SW480 (cell line): ENCODE measurements at regions not wholly inside any gene's neighbourhood (a gene's known extent, or its start where the extent isn't known, plus 50 kb on each side); places are given as distances from the start of the nearest gene placed in this dataset.
"Not testable (repeated sequence)": the region's sequence is repeated elsewhere in the genome, so short reads cannot be mapped to it uniquely, and the experiment has no call there.

ENCODE experiments used
- DNase-seq: peaks from one replicate; pipeline ENCODE4 v3.0.0-alpha.2; 2016; ENCODE audit warnings: low spot score

DNA sequence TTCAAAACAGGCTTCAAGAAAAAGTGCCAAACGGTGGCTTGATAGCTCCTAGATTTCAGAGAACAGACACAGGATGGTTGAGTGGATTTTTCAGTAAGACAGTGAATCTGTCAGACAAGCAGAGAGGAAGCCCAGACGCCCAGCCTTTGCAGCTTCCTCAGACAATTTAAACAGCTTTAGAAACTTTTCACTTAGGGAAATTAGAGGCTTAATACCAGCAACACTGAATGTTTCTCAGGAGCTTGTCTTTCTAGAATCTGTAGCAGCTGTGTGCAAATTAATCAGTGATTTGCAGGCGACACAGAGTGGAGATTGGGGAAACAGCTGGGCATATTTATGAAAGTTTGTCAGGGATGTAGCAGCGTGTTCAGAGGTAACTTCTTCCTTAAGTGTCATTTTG lies 362.1 kb downstream of the GALC start:
- no peak for DNase-seq

DNA sequence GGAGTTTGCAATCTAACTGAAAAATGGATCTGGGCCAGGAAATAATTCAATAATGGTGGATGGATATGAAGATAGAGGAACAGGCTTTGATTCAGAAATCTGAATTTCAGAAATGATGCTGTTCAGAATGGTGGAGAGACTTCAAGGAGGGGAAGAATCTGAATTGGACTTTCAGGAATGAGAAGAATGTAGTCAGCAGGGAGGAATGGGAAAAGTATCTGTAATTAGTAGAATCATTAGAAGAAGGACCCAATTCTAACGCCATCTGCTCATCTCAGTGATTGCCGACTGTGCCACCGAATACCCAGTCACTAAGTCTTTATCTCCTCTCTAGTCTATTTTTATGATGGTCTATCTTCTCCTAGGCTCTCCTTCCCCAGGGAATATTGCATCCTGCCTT lies 363.2 kb downstream of the GALC start:
- no peak for DNase-seq

DNA sequence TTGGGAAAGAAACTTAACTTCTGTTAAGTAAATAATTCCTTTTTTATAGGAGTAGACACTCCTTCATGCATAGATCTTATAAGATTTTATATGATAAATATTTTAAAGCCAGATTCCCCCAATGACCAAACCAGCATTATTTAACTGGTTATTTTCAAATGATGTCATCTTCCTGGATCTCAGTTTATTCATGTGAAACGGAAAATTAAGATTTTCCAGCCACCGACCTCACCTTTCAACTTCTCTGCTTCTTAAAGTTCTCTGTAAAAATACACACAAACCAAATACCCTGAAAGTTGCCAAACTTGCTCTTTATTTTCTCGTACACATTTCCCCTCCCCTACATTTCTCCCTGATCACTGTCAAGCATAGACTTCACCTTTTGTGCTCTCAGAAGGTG lies 364.2 kb downstream of the GALC start:
- DNase-seq, result no peak

DNA sequence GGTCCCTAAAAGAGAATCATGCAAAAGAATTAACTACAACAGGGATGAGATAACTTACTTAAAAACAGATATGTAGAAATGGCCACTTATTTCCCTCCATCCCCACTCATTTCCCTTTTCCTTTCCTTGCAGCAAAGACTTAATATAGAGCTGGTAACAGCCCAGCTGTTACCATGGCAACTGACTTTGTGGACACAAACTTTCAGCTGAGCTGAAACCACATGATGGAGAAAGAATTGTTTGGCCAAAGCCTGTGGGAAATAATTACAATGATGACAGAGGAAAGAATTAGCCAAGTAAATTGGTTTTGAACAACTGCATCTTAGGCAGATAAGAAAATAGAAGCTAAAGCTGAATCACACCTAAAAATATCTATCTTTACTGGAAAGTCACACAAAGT lies 364.9 kb downstream of the GALC start:
- DNase-seq, result no peak

DNA sequence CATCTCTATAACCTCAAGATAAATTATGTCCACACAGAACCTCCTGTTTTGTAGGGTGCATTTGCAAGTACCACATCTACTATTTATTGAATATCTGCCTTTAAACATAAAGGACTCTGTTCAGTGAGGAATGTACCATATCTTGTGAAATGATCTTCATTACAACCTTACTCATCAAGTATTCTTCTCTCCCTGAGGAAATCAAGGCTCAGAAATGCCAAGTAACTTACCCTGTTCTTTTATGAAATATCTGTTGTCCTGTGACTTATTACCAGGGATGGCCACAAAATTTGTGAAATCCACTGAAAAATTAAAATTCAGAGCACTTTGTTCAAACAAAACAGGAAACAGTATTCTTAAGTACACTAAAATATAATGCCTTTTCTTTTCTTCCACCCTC lies 366.7 kb downstream of the GALC start:
- DNase-seq, result no peak

DNA sequence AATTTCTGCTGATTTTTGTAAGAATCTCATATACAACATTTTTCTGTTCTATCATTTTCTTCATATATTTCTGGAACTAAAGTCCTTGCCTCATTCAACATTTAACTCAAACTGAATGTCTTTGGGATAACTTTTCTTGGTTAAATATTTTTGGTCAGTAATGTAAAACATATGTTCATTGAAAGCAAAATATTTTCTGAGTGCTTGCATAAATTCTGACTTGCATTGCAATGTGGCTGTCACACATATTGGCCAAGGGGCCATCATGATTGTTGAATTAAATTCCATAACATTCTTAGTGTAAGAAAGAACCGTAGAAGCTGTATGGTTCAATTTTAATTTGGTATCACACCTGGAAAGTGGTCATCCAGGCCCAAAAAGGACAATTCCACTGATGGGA lies 369.4 kb downstream of the GALC start:
- DNase-seq, result no peak

DNA sequence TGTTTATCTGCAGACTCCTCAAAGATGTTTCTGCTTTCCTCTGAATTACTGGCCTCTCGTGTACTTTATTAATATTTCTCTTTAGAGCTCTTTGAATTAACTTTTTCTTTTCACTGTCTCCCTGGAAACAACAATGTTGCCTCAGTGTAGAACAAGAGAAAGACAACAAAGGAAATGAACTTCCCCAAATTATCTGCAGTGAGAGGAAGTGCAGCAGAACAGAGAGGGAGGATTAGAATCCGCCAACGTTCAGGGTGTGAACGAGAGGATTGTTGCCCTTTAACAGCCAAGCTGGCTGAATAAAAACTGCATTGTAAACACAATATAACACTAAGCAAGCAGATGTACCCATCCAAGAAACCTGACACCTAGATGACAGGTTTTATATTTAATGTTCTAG lies 375.9 kb downstream of the GALC start:
- no peak for DNase-seq

DNA sequence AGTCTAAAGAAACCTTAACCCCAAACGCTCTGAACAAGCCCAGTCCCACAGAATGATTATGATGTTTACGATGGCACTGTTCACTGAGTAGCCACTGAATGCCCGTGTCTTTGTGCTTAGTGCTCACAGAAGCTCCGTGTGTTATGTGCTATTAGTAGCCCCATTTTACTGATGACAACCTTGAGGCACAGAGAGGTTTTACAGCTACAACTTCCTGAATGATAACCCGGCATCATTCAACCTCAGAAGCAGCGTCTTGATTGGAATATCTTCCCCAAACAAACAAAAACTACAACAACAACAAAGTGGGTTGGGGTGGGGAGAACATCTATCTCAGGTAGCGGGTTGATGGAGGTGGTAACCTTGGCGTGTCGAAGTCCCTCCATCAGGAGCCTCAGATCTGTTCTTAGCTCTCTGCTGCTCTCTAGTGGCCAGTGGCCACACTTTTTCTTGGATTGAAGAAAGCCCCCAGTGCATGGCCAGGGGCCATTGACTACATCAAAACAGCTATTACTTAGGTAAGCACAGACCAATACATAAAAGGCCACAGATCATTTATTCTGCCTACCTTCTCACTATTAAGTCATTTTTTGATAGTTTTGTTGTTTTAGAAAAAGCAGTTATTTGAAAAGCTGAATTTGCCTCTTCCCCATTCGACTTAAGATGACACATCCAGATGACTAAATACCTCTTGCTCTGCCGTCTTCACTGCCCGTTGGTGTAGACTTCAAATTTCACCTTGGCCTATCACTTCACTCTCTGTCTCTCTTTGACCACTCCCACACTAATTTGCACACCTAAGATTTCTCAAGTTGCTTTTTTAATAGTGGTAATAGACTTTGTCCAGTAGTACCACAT lies 376.9 kb downstream of the GALC start:
- peak; percentile 20 for DNase-seq

DNA sequence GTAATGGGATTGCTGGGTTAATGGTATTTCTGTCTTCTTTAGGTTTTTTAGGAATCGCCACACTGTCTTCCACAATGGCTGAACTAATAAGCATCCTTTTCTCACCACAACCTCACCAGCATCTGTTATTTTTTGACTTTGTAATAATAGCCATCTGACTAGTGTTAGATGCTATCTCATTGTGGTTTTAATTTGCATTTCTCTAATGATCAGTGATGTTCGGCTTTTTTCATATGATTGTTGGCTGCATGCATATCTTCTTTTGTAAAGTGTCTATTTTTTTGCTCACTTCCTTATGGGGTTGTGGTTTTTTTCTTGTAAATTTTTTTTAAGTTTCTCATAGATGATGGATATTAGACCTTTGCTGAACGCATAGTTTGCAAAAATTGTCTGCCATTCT lies 377.9 kb downstream of the GALC start:
- DNase-seq, result no peak

DNA sequence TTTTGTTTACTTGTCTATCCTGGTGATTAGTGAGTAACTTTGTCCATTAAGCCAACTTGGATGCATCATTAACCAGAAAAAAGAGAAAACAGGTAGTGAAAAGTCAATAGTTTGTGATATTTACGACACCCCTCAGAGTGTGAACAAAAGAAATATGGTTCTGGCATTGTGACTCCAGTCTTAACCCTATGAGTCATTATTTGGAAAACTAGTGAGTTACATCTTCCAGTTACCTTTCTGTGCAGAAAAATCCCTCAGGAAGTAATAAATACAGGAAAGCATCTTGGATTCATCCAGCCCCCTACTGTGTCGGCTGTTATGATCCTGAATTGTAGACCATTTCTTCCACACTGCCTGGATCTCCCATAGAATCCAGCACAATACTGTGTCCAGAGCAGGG lies 379.1 kb downstream of the GALC start:
- DNase-seq, result no peak

DNA sequence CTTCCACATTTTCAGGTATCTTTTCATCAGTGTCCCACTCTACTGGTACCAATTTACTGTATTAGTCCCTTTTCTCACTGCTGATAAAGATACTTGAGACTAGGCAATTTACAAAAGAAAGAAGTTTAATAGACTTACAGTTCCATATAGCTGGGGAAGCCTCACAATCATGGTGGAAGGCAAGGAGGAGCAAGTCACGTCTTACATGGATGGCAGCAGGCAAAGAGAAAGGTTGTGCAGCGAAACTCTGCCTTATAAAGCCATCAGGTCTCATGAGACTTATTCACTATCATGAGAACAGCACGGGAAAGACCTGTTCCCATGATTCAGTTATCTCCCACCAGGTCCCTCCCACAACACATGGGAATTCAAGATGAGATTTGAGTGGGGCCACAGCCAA lies 385.9 kb downstream of the GALC start:
- not testable (repeated sequence) for DNase-seq

DNA sequence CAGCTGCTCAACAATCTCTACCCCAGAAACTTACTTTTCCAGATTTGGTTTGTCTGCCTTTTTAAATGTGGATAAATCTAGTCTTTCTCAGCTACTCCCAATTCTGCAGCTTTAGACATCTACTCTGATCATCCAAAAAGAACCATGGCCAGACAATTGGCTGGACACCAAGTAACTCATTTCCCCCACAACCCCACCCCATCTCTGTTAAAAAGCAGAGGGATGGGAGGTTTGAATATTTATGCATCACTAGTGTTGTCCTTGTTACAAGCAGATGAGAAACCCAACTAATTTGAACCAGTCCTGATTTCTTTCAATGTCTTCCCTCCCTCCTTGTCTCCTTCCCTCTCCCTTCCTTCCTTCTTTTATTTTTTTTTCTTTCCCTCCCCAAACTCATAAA lies 391.9 kb downstream of the GALC start:
- DNase-seq, result no peak

DNA sequence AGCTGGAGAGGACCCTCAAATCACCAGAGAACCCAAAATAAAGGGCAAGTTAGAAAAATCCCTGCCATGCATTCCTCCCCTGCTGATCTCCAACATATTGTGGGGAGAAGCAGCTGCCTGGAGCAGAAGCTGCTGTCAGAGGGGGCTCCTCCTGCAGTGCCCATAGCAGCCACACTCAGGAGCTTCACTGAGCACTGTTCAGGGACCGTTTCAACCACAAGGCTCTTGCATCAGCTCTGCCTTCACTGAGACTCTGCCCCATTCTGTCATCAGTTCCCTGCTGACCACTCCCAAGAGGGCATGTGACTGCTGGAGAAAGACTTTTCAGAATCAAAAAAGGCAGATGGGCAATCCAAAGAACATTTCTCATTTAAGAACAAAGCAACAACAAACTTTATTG lies 392.7 kb downstream of the GALC start:
- no peak for DNase-seq

DNA sequence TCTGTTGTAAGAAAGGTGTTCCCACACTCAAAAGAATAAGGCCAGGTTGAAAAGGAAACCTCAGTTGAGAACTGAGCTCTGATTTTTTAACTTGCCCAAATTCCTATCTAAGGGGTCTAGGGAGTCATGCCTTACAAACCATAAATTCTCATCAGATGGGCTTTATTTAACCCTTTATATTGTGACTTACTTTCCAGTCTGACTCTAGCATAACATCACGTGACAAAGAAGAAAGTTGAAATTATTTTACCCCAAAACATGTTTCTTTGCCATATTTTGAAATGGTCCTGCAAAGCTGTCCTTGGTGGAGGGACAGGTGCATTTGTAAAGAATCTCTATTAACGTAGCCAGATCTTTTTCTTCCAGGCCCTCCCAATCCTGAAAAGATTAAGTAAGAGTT lies 411.7 kb downstream of the GALC start:
- no peak for DNase-seq

DNA sequence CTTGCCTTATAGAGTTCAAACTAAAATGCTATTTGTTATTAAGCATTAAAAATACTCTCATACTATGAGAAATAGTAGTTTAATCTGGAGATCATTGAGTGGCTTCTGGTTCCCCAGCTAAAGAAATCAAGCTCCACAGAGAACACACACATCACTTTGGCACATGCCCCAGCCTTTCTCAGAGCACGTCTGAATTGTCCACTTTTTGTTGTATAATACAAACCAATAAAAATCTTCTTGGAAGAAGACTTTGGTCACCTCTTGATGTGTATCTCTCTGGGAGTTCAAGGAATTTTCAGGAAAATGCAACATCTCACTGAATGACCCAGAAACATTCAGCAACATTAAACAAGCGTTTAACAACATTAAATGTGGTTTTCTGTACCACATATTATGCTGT lies 413.9 kb downstream of the GALC start:
- DNase-seq, result no peak

DNA sequence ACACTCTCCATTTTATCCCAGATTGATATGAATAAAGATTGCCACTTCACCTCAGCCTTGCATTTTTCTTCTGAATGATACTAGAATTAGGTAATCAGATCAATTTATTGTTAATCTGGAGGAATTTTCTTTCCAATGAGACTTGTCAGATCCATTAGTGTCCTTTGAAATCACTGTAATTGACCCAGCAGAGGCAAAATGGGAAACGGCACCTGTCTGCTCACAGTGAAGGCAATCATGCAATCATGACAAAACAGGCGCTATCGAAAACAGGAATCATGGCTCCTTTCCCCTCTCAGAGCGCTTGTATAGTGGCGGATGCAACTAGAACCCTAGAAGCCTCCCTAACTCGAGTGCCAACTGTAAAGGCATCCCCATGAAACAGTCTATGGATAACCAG lies 417.6 kb downstream of the GALC start:
- no peak for DNase-seq

DNA sequence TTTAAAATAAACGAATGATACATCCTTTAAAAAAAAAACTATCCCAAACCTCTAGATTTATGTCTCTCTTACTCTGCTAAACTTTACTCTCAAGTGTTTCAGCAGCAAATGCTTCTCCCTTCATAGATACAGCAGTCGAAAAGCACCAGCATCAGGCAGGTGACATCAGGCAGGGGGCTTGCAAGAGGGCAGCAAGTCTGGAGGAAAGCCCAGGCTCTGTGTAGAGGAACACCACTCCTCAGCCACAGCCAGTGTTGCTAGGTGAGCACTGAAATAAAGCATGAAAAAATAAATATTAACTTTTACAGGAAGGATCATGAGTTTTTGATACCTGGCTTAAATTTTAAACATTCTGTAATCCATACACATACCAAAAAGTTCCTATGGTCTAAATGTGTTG lies 419.4 kb downstream of the GALC start:
- no peak for DNase-seq

DNA sequence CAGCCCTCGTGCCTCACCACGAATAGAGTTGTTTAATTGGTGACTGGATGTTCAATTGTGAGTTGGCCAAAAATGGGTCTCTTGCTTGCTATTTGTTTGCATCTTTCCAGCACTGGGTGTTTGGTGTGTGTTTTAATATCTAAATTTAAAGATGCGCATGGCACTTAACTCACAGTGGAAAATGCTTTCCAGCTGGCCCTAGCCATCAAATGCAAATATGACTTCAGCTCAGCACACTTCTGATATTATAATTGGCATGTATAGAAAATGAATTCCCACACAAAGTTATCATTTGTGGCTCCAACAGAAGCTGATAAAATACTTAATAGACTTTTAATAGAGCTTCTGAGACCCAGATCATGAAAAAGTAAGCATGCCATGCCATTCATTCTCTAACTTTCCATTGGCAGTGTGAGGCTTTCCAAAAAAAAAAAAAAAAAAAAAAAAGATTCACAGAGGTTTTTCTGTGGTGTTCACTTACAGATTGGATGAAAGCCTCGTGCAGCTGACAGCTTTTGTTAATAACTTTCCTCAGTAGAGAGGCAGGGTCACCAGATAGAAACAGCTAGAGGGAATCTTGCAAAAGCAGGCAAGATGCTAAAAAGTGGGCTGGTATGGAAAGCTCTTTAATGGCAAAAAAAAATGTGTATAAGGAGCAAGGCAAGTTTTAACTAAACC lies 425.2 kb downstream of the GALC start:
- DNase-seq, result no peak

DNA sequence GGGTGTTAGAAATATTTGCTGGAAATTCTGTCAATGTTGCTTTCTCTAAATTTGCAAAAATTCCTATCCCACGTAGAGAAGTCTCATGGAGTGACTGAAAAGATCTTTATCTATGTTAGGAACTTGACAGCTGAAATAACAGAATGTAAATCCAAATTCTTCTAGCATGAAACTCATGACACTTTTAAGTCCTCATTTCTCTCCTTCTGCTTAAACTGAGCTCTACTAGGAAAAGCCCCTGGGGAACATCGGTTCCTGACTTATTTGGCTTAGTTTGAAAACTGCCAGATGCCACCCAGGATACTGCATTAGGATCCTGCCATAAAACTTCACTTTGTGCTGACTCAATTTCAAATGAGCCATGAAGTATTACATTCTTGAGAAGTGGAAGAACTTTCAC lies 426.0 kb downstream of the GALC start:
- DNase-seq, result no peak

DNA sequence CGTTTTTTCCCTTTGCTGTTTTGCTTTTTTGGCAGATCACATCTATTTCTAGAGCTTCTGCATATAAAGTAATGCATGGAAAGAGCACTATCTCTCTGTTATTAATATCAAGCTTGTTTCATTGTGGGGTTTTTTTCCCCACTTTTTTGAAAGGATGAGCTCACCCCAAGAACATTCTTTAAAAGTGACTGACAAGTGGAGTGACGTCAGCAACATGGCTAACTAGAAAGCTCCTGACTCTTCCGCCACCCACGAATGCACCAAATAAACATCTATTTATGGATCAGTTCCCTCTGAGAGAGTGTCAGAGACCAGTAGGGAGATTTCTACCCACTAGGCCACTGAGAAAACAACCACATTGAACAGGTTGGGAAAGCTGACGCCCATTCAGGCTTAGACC lies 445.4 kb downstream of the GALC start:
- no peak for DNase-seq

DNA sequence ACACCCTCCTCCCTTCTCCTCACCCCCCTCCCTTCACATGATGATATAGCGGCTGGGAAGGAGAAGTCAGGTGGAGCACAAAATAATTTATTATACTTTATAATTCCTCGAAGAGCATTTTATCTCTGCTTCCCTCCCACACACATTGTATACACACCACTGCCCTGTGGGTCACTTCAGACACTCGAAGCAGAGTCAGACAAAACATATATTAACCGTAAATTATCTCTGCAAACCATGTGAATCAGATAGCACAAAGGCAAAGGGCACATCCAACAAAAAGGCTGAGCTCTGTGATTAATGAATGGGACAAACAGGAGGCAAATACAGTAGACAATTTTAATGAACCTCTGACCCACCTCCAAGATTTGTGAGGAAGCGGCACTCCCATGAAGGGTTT lies 450.7 kb downstream of the GALC start:
- DNase-seq, result no peak

DNA sequence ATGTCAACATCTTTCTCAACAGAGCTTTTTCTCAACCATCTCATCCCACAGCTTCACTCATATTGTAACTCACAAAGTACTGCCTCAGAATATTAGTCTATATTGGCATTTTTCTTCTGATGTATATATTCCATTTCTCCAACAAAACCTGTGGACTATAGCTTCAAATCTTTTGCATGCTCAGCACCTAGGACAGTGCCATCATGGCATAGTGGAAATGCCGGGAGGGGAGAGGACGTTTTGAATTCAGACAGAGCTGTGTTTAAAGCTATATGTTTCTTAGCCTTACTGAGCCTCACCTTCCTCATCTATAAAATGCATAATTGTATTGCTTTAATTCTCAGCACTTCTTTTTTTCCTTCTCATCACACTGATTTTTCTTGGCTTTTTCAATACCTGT lies 452.6 kb downstream of the GALC start:
- no peak for DNase-seq

DNA sequence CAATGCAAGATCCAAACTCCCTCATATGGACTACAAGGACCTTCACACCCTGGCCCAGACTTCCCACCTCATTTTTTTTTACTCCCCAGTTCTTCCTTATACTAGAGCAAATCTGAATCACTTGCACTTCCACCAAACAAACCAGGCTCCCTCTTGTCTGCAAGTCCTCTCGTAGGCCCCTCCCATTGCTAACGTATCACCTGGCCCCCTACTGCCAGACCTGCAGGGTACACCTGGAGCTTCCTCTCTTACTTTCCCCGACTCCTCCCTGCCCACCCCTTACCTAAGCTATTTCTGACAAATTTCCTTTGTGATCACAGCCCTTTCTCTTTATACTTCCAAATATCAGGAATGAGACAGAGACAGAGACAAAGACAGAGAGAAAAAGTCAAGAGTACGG lies 463.9 kb downstream of the GALC start:
- no peak for DNase-seq

DNA sequence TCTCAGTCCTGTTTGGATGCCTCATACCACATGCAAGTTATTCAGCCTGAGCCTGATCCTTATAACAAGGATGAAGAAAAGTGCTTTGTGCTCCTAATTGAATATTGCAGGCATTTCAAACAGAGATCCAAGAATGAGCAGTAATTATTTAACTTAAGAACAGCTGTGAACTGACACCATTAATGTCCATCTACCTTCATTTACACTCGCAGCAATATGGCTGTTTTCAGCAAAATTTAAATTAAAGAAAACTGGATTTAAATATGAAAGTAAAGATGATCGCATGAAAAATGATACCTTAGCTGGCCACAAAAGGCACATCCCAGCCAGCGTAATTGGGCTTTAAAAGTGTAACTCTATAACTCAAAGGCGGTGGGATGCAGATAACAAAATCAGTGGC lies 466.3 kb downstream of the GALC start:
- no peak for DNase-seq
